Vagina (tissue), 2 donors: ENCODE measurements at regions not wholly inside any gene's neighbourhood (a gene's known extent, or its start where the extent isn't known, plus 50 kb on each side); places are given as distances from the start of the nearest gene placed in this dataset.

ENCODE experiments used
- CTCF ChIP-seq, 3 experiments: fragments of 450-650 bp in 2 of 3; fragments of 200-600 bp in 1 of 3; sonication (generic) in 1 of 3; IDR thresholded peaks; one replicate each; pipeline ENCODE4 v1.5.1; 2017 to 2019; ENCODE audit warnings: antibody characterized with exemption in 3 of 3, mild to moderate bottlenecking in 2 of 3, moderate library complexity in 2 of 3
- POLR2A ChIP-seq, 2 donors: fragments of 450-650 bp; IDR thresholded peaks; one replicate each; pipeline ENCODE4 v1.6.1; 2017; ENCODE audit warnings: antibody characterized with exemption in 2 of 2, mild to moderate bottlenecking in 2 of 2, moderate library complexity in 2 of 2
- POLR2AphosphoS5 ChIP-seq, 2 donors: sonication (generic); formaldehyde crosslinking; IDR thresholded peaks; one replicate each; pipeline ENCODE4 v1.9.0; 2017; ENCODE audit warnings: antibody characterized with exemption in 2 of 2, mild to moderate bottlenecking in 2 of 2, low read depth in 1 of 2; ENCODE audit not compliant: insufficient read depth in 1 of 2

GRCh38 chr20:17889226-17889625, 79.4 kb downstream of the SNX5 start:
- no peak for TF ChIP-seq POLR2AphosphoS5 (IDR thresholded peaks at IDR 0.05; ENCODE audit: insufficient read depth in 1 of 2, low read depth in 1 of 2)
- TF ChIP-seq POLR2A (IDR thresholded peaks at IDR 0.05): no peak
- TF ChIP-seq CTCF (IDR thresholded peaks at IDR 0.05): no peak
